DOHH2 (cell line): ENCODE measurements at regions not wholly inside any gene's neighbourhood (a gene's known extent, or its start where the extent isn't known, plus 50 kb on each side); places are given as distances from the start of the nearest gene placed in this dataset.

ENCODE experiments used
- EZH2phosphoT487 ChIP-seq: fragments of 200-600 bp; sonication (generic); IDR thresholded peaks from 2 replicates; pipeline ENCODE4 v1.6.1; 2017; ENCODE audit warnings: borderline replicate concordance, mild to moderate bottlenecking, antibody characterized with exemption, low read length, moderate library complexity, mixed read lengths
- TF ChIP-seq, protein P1 (sequence below): fragments of 200-600 bp; sonication (generic); IDR thresholded peaks from one replicate; pipeline ENCODE4 v1.5.1; 2014; ENCODE audit warnings: antibody characterized with exemption, mild to moderate bottlenecking, low read depth, low read length; ENCODE audit not compliant: poor library complexity, severe bottlenecking

DNA sequence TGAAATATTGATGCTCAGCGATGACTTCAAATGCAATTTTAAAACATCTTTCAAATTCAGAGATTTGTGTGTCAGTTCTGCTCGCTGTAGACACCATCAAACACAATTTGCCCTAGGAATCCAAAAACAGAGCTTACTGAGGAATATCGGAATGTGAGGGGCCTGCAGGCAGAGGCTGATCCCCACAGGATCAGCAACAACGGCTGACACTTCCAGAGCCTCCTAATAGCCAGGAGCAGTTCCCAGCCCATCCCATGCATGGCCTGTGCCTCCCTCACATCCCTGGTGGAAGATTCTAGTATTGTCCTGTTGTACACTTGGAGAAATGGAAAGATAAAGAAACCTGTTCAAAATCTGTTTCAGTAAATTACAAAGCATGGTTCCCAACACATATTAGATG lies 129.7 kb upstream of the VWC2 start:
- TF ChIP-seq, protein P1, sequence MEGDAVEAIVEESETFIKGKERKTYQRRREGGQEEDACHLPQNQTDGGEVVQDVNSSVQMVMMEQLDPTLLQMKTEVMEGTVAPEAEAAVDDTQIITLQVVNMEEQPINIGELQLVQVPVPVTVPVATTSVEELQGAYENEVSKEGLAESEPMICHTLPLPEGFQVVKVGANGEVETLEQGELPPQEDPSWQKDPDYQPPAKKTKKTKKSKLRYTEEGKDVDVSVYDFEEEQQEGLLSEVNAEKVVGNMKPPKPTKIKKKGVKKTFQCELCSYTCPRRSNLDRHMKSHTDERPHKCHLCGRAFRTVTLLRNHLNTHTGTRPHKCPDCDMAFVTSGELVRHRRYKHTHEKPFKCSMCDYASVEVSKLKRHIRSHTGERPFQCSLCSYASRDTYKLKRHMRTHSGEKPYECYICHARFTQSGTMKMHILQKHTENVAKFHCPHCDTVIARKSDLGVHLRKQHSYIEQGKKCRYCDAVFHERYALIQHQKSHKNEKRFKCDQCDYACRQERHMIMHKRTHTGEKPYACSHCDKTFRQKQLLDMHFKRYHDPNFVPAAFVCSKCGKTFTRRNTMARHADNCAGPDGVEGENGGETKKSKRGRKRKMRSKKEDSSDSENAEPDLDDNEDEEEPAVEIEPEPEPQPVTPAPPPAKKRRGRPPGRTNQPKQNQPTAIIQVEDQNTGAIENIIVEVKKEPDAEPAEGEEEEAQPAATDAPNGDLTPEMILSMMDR, result no peak
- TF ChIP-seq EZH2phosphoT487, result no peak
